CD4-positive, alpha-beta T cell treated with Interleukin-17A for 1 hour (primary cell): ENCODE measurements at regions not wholly inside any gene's neighbourhood (a gene's known extent, or its start where the extent isn't known, plus 50 kb on each side); places are given as distances from the start of the nearest gene placed in this dataset.

Experiments
- DNase-seq: peaks from one replicate; pipeline ENCODE4 v3.0.0-alpha.2; 2020

DNA sequence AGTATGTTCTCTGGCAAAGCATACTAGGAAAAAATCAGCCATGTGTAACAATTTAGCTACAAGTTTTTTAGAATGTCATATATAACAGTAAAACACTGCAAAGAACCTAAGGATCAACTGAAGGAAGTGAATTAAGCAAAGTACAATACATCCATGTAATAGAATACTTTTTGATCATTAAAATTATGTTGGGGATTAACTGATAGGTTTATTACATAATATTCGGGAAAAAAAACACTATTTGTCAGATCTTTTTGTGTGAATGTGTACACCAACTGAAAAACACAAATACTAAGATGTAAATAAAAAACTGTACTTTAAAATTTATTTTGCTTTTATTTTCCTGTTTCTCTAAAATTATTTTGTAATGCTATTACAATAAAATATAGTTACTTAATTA is 185.5 kb upstream of the DYNLRB2 start:
- DNase-seq: no peak

GRCh38 chr16:80350061-80350460 is 190.7 kb upstream of the DYNLRB2 start:
- no peak for DNase-seq

GRCh38 chr16:80347900-80348299 is 192.9 kb upstream of the DYNLRB2 start:
- no peak for DNase-seq

- DNase-seq: no peak
These were observed 193.8 kb upstream of the DYNLRB2 start for GRCh38 chr16:80347002-80347401.

DNA sequence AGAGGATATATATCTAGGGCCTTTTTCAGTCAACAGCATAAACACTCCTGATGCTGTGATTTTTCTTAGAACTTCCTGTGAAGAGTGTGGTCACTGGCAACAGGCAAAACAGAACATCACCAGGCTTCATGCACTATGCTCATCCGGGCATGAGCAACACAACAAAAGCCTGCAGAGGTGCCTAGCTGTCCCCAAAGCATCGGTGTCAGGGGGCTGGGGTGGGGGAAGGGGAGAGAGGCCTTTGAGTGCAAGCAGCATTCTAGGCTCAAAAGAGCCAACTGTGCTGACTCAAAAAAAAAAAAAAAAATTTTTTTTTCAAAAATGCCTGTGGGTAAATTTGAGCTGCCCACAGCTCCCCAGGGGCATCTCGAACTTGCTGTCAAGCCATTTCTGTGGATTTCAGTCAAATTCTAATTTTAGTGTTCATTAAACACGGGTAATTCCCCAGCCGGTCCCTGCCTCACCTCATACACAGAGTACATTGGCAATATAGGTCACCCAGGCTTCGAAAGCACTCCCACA is 194.6 kb upstream of the DYNLRB2 start:
- DNase-seq: no peak

GRCh38 chr16:80345701-80346100 is 195.1 kb upstream of the DYNLRB2 start:
- DNase-seq: no peak

GRCh38 chr16:80344570-80344969 is 196.2 kb upstream of the DYNLRB2 start:
- DNase-seq: no peak

GRCh38 chr16:80341263-80341662 is 199.5 kb upstream of the DYNLRB2 start:
- no peak for DNase-seq

- no peak for DNase-seq
These were observed 203.0 kb upstream of the DYNLRB2 start for GRCh38 chr16:80337786-80338185.

GRCh38 chr16:80330803-80331202 is 210.0 kb upstream of the DYNLRB2 start:
- no peak for DNase-seq

DNA sequence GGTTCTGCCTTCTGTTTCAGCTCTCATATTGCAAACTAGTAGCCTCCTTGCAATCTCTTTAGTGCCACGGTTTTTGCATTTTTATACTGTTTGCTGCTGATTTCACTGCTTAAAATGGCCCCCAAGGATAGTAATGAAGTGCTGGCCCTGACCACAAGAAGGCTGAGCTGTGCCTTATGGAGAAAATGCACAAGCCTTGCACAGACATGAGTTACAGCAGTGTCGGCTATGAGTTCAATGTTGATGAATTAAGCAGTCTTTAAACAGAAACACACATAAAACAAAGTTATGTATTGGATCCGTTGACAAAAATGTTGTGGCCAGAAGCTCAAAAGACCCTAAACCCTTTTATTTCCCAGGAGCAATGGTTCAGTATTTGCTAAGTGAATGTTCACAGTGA is 210.6 kb upstream of the DYNLRB2 start:
- no peak for DNase-seq

GRCh38 chr16:80327740-80328139 is 213.1 kb upstream of the DYNLRB2 start:
- no peak for DNase-seq

DNA sequence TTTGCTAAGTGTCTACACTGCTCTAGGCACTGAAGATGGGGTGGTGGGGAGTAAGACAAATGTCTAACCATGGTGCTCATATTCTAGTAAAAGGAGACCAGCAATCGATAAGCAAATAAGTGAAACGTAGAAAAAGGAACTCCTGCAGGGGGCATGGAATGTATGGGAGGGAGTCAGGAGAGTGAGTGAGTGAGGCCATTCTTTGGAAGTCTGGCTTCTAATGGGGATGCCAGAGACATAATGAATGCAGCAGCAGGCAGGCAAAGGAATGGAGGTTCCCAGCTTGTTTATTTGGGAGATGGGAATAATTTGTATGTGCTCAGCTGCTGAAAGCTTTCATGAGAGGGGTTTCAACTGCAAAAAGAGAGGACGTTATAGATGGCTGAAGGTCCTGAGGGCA is 216.4 kb upstream of the DYNLRB2 start:
- no peak for DNase-seq

DNA sequence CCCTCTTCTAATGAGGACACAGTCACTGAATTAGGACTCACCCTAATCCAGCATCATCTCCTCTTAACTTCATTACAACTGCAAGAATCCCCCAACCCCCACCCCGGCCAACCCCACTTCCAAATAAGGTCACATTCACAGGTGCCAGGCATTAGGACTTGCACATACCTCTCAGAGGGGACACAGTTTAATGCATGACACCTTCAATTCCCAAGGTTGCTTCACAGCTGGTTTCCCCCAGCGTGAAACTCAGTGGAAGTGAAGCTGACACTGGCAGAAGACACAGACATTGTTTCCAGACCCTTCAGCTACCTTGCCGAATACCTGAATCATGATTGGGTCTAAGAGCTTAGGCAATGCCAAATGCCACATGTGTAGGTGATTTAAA is 217.0 kb upstream of the DYNLRB2 start:
- no peak for DNase-seq

DNA sequence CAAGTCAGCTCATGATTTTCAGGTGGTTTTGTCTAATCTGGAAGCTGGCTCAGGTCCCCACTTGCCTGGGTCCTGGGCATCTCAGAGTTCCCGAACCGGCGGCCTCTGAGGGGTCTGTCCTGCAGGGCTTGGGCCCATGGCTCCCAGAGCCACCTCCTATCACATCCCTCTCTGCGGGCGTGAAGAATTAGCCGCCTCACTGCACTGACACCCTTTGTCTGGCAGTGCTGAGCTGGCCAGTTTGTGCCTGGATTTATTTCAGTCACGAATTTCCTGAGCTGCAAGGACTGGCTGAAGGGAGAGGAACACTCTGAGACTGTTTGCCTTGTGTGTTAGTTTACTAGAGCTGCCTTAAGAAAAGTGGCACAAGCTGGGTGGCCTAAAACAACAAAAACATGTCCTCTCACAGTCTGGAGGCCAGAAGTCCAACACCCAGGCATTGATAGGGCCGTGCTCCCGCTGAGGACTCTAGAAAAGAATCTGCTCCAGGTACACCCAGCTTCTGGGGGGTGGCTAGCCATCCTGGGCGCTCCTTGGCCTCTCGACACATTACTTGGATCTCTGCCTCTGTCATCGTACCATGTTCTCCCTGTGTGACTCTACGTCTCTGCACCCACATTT is 217.5 kb upstream of the DYNLRB2 start:
- DNase-seq: no peak

- DNase-seq: no peak
These were observed 221.6 kb upstream of the DYNLRB2 start for GRCh38 chr16:80319181-80319580.

DNA sequence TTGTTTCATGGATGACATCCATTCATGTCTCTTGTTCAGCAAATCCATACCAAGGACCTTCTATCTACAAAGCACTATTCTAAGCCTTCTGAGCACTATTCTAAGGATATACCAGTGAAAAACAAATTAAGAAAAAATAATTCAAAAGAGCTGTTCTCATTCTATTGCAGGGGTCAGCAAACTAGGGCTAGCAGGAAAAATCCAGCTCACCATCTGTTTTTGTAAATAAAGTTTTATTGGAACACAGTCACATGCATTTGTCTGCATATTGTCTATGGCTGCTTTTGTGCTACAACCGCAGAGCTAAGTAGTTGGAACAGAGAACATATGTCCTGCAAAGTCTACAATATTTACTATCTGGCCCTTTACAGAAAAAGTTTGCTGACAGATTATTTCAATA is 222.7 kb upstream of the DYNLRB2 start:
- DNase-seq: no peak

- no peak for DNase-seq
These were observed 223.2 kb upstream of the DYNLRB2 start for GRCh38 chr16:80317599-80318037.

- DNase-seq: no peak
These were observed 223.7 kb upstream of the DYNLRB2 start for GRCh38 chr16:80317116-80317515.

- no peak for DNase-seq
These were observed 226.8 kb upstream of the DYNLRB2 start for GRCh38 chr16:80314042-80314441.

GRCh38 chr16:80309178-80309577 is 231.6 kb upstream of the DYNLRB2 start:
- no peak for DNase-seq

DNA sequence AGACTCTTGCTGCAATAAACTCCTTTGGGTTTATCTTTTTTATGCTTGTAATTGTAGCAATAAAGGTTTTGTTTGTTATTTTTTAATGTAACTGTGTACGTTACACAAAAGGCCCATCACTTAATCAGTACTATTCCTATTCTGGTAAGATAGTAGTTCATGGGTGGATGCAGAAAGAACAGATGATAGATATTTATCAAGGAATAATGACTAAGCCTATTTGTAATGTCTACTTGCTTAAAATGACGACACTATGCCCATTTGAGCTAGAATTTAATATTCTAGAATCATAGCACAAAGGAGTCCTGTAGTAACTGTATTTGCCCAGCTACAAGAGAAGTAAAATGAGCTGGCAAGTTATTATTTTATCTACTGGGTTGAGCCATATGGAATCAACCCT is 235.4 kb upstream of the DYNLRB2 start:
- DNase-seq: no peak

DNA sequence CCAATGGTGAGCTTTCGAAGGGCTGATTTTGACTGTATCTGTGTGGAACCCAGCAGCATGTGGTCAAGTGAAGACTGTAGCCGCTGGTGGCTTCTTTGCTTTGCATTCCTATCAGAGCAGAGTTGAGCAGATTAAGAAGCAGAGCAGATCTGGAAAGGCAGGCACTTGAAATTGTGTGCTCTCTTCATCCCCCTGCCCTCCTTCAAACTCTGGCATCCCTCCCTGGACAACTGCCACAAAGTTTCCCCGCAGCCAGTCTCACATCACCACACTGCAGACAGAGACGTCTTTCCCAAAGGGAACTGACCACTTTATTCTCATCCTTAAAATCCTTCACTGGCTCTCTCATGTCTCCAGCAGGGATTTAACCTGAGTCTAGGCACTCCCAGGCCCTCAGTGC is 237.1 kb upstream of the DYNLRB2 start:
- no peak for DNase-seq

DNA sequence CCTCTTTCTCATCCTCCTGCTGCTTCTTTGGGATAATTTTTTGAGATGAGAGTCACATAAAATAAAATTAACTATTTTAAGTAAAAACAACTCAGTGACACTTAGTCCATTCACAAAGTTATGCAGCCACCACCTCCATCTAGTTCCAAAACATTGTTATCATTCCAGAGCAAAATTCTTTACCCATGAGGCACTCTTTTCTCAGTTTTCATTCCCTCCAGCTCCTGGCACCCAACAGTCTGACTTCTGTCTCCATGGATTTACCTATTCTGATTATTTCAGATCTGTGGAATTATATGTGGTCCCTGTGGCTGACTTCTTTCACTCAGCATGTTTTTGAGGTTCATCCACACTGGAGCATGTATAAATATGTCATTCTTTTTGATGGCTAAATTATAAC is 239.9 kb upstream of the DYNLRB2 start:
- no peak for DNase-seq

GRCh38 chr16:80300456-80300855 is 240.3 kb upstream of the DYNLRB2 start:
- DNase-seq: no peak
